GM13976 (cell line): ENCODE measurements at regions not wholly inside any gene's neighbourhood (a gene's known extent, or its start where the extent isn't known, plus 50 kb on each side); places are given as distances from the start of the nearest gene placed in this dataset.

Experiments used
- DNase-seq: peaks from one replicate; pipeline ENCODE4 v3.0.0; 2012; ENCODE audit warnings: low spot score
- in situ Hi-C: fragments of 300-500 bp; cut with MboI; formaldehyde crosslinking; loops from one replicate; pipeline ENCODE4 v1.12.0; 2022; ENCODE audit warnings: low sequenced_read_pairs, mixed read lengths, inconsistent platforms; ENCODE audit not compliant: unreplicated experiment
- TF ChIP-seq, protein P1 (sequence below): IDR thresholded peaks from 2 replicates; pipeline ENCODE4 v1.5.1; 2012; ENCODE audit warnings: borderline replicate concordance, mild to moderate bottlenecking; ENCODE audit not compliant: insufficient read depth; ENCODE audit errors: extremely low read depth, missing control alignments, control extremely low read depth

DNA sequence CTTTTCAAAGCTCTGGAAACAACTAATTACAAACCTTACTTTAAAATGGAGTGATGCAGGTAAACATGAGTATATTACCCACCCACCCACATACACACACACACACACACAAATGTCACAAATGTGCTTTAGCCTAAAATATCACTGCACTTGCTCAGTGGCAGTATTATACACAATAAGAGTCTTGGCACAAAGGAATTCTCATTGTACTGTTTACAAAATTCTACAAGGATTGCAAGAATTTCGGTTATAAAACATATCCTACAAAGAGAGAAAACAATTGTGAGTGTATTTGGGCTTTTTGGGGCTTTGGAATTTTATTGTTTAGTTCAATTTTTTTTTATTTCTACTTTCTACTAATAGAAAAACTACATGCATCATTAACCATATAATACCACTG, 113.2 kb upstream of the BEND6 start:
- TF ChIP-seq, protein P1, sequence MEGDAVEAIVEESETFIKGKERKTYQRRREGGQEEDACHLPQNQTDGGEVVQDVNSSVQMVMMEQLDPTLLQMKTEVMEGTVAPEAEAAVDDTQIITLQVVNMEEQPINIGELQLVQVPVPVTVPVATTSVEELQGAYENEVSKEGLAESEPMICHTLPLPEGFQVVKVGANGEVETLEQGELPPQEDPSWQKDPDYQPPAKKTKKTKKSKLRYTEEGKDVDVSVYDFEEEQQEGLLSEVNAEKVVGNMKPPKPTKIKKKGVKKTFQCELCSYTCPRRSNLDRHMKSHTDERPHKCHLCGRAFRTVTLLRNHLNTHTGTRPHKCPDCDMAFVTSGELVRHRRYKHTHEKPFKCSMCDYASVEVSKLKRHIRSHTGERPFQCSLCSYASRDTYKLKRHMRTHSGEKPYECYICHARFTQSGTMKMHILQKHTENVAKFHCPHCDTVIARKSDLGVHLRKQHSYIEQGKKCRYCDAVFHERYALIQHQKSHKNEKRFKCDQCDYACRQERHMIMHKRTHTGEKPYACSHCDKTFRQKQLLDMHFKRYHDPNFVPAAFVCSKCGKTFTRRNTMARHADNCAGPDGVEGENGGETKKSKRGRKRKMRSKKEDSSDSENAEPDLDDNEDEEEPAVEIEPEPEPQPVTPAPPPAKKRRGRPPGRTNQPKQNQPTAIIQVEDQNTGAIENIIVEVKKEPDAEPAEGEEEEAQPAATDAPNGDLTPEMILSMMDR: no peak
- in situ Hi-C loops: loop anchor here (10.0 kb wide), 2 partner anchors 77 to 127 kb away; no protein-coding TSS in a partner anchor
- DNase-seq: no peak

DNA sequence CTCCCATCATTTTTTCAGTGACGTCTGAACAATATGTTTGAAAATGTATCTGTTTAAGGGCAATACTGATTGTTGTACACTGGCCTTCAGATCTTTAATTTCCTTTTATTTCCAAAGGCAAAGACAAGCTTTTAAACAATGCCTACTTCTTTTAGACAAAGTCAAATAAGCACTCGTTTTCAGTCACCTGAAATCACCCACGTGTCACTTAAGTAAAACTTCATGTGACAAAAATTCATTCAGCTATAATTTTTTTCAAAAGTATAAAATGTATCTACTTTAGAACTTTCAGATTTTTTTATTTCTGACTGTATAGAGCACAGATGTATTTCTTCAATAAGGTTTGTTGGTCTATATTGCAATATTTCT, 113.5 kb upstream of the BEND6 start:
- DNase-seq: no peak
- TF ChIP-seq, protein P1: no peak
- in situ Hi-C loops: loop anchor here (10.0 kb wide), 2 partner anchors 77 to 127 kb away; no protein-coding TSS in a partner anchor

DNA sequence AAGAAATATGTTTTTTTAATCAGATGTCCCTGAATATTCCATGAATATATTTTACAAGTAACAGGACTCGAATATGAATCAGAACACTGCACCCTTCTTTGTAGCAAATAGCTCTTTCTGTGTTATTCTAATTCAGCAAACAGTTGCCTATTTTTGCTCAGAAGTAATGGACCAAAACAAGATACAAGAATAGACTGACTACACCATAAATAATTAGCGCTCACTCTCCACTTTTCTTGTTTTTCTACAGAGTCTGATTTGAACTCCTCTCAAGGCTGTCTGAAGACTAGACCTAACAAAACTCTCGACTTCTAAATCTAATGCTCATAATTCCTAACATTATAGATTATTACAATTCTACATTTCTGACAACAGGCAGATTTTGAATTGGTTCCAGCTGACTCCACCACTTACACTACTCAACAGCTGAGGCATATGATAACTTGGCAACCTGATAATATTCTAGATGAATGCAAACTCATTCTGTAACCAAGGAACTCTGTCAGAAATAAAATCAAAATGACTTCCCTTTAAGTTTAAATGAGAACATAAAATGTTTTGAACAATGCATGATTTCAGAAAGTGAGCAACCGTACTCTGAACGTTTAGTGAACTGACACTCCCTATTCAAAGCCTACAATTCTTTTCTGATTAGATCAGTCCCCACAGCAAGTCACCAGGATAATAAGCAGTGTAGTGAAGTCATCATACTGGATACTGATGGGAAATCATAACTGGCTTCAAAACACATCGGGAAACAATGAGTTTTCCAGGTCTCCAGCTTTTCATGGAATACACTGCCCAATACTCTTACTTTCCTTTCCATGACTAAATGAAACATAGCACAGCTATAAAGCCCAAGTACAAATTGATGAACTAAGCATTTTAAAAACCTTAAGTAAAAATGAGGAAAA, 114.2 kb upstream of the BEND6 start:
- no peak for DNase-seq
- TF ChIP-seq, protein P1: no peak
- in situ Hi-C loops: loop anchor here (10.0 kb wide), 2 partner anchors 76 to 126 kb away; no protein-coding TSS in a partner anchor

DNA sequence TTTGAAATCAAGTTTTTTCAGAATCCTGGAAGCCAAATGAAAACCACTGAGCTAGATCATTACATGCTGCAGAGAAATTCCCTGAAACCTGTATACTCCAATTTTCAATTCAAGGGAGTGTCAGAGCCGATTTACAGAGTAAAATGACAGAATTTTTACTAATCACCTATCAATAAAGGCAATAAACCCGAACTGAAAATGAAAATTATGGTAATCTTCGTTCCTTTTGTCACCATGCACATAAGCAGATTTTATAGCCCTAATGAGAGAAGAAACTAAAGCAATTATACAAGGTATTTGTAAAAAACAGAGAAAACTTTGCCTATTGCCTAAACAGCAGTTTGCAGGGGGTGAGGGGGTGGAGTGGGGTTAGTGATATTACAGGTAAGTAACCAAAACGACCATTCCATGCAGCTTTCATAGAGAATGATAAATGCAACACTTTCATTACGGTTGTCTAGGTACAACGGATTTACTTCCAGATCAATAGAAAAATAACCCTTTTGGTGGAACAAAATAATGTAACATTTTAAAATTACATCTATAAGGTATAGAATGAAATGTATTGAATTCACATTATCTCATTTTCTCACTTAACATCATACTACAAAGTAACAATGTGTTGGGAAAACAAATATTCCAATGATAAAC, 115.2 kb upstream of the BEND6 start:
- in situ Hi-C loops: loop anchor here (10.0 kb wide), 2 partner anchors 75 to 125 kb away; no protein-coding TSS in a partner anchor
- TF ChIP-seq, protein P1: no peak
- no peak for DNase-seq

DNA sequence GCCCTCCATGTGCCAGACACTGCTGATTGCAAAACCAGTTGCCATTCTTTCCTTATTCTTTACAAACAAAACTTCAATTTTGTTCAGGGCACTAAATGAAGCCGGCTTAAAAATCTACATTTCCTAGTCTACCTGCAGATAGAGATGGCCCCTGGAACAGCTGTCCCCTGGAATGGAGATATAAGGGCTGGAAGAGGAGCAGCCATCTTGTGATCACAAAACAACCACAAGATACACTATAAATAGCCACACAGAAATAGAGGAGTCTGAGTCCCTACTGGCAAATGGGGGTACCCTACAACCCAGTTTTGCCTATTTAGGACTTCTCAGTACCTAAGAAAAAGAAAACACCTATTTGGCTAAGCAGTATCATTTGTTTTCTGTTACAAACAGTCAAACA, 115.9 kb upstream of the BEND6 start:
- DNase-seq: no peak
- in situ Hi-C loops: no loop called here

DNA sequence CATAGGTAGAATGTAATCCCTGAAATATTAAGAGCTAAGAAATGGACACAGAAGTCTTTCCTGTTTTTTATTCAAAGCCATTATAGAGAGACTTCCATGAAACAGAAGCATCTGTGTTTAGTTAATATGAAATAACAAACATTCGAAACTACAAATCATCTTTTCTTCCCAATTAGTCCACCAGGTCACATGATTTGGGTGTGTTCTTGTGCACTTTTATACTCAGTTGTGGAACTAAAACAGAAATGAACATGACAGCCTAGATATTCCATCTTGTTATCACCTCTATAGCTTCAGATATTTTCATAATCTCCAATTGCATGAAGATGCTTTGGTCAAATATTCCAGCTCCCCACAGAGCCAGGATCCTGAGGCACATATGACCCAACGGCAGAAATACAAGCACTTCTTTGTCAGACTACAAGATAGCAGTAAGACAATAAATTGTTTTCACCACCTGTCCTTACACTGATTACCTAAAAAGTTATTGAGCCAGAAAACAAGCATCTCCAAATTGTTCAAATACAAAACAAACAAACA, 116.8 kb upstream of the BEND6 start:
- TF ChIP-seq, protein P1: no peak
- in situ Hi-C loops: no loop called here
- no peak for DNase-seq

More for the DNA sequence above, 115.9 kb upstream of the BEND6 start:
- TF ChIP-seq, protein P1: no peak
